IMR-90 (cell line): ENCODE measurements at regions not wholly inside any gene's neighbourhood (a gene's known extent, or its start where the extent isn't known, plus 50 kb on each side); places are given as distances from the start of the nearest gene placed in this dataset.

ENCODE experiments used
- ATAC-seq: fragments of 200-7000 bp; cut with Tn5 transposase; 2 replicates; pipeline ENCODE4 v1.9.1; 2020; ENCODE audit warnings: low read depth, mild to moderate bottlenecking, moderate library complexity
- BruUV-seq: library from RNA; stranded (reverse); fragments of 400-500 nt; replicated peaks from 2 replicates; lab custom pipeline; 2021; lab: Mats Ljungman, UMichigan
- CTCF ChIA-PET: fragments of 300-600 bp; formaldehyde crosslinking; extraction: SDS; loops from one replicate; lab custom pipeline; 2021; ENCODE audit warnings: antibody characterized with exemption; lab: Yijun Ruan, JAX
- POLR2A ChIA-PET: fragments of 300-600 bp; sonication (Branson Sonifier 250); formaldehyde crosslinking; loops from one replicate; lab custom pipeline; 2022; ENCODE audit warnings: antibody characterized with exemption; ENCODE audit not compliant: unreplicated experiment; lab: Charles Lee
- DNase-seq: peaks from one replicate; pipeline ENCODE4 v3.0.0; 2013
- H2AFZ ChIP-seq: replicated peaks from 2 replicates; pipeline ENCODE3; 2013; ENCODE audit warnings: low read length, mild to moderate bottlenecking; ENCODE audit not compliant: poor library complexity
- H2AK5ac ChIP-seq: 2 replicates; pipeline ENCODE4 v1.6.1; 2013; ENCODE audit warnings: low read depth, low read length, inconsistent platforms
- H2AK9ac ChIP-seq: replicated peaks from 2 replicates; pipeline ENCODE3; 2013; ENCODE audit warnings: mild to moderate bottlenecking, low read depth, low read length, moderate library complexity; ENCODE audit not compliant: poor library complexity
- H2BK120ac ChIP-seq: 2 replicates; pipeline ENCODE4 v1.6.1; 2013; ENCODE audit warnings: low read depth, low read length, inconsistent platforms
- H2BK15ac ChIP-seq: 3 replicates; pipeline ENCODE4 v1.6.1; 2013; ENCODE audit warnings: low read depth, low read length, inconsistent platforms
- H2BK20ac ChIP-seq: 2 replicates; pipeline ENCODE4 v1.6.1; 2013; ENCODE audit warnings: low read depth, mild to moderate bottlenecking, inconsistent platforms, low read length, moderate library complexity
- H2BK5ac ChIP-seq: 2 replicates; pipeline ENCODE4 v1.6.1; 2013; ENCODE audit warnings: mild to moderate bottlenecking, low read depth, low read length, inconsistent platforms; ENCODE audit not compliant: poor library complexity, severe bottlenecking
- H3K14ac ChIP-seq: replicated peaks from 2 replicates; pipeline ENCODE4 v1.6.1; 2013; ENCODE audit warnings: low read depth, low read length, inconsistent platforms
- H3K18ac ChIP-seq: 2 replicates; pipeline ENCODE4 v1.6.1; 2013; ENCODE audit warnings: low read depth, low read length, control low read depth
- H3K23ac ChIP-seq: 2 replicates; pipeline ENCODE4 v1.6.1; 2013; ENCODE audit warnings: low read depth, low read length, inconsistent platforms
- H3K27ac ChIP-seq: 2 replicates; pipeline ENCODE4 v1.5.1; 2013; ENCODE audit warnings: mild to moderate bottlenecking, control low read depth, low read length; ENCODE audit not compliant: insufficient read depth
- H3K27me3 ChIP-seq: 2 replicates; pipeline ENCODE4 v1.6.1; 2013; ENCODE audit warnings: low read length; ENCODE audit not compliant: control insufficient read depth, insufficient read depth
- H3K36me3 ChIP-seq: 2 replicates; pipeline ENCODE4 v1.6.1; 2013; ENCODE audit warnings: low read length, mixed read lengths; ENCODE audit not compliant: control insufficient read depth, insufficient read depth
- H3K4ac ChIP-seq: 2 replicates; pipeline ENCODE4 v1.6.1; 2013; ENCODE audit warnings: low read depth, low read length, inconsistent platforms
- H3K4me1 ChIP-seq: 2 replicates; pipeline ENCODE4 v1.6.1; 2013; ENCODE audit warnings: low read length, mixed read lengths; ENCODE audit not compliant: control insufficient read depth, insufficient read depth
- H3K4me2 ChIP-seq: 2 replicates; pipeline ENCODE4 v1.6.1; 2013; ENCODE audit warnings: low read depth, mild to moderate bottlenecking, control low read depth, low read length, moderate library complexity
- H3K4me3 ChIP-seq: 2 replicates; pipeline ENCODE4 v1.5.1; 2013; ENCODE audit warnings: low read depth, mild to moderate bottlenecking, control low read depth, low read length, moderate library complexity; ENCODE audit not compliant: insufficient read depth
- H3K56ac ChIP-seq: 2 replicates; pipeline ENCODE4 v1.6.1; 2013; ENCODE audit warnings: low read length, inconsistent platforms; ENCODE audit not compliant: insufficient read depth; ENCODE audit errors: extremely low read depth
- H3K79me1 ChIP-seq, 2 experiments: 2 replicates each; pipeline ENCODE4 v1.6.1; 2013; ENCODE audit warnings: low read length in 2 of 2, inconsistent platforms in 1 of 2, low read depth in 1 of 2
- H3K9ac ChIP-seq: 2 replicates; pipeline ENCODE4 v1.6.1; 2013; ENCODE audit warnings: low read depth, low read length, control low read depth
- H3K9me1 ChIP-seq: 2 replicates; pipeline ENCODE4 v1.6.1; 2013; ENCODE audit warnings: low read length, inconsistent platforms; ENCODE audit not compliant: insufficient read depth
- H3K9me3 ChIP-seq: 2 replicates; pipeline ENCODE4 v1.6.1; 2013; ENCODE audit warnings: low read length; ENCODE audit not compliant: control insufficient read depth, insufficient read depth
- H4K20me1 ChIP-seq: 2 replicates; pipeline ENCODE4 v1.6.1; 2013; ENCODE audit warnings: low read length, inconsistent platforms; ENCODE audit not compliant: insufficient read depth
- H4K5ac ChIP-seq: 2 replicates; pipeline ENCODE4 v1.6.1; 2013; ENCODE audit warnings: mild to moderate bottlenecking, low read depth, low read length, control low read depth
- H4K8ac ChIP-seq, 2 experiments: 2 replicates each; pipeline ENCODE4 v1.6.1; 2013; ENCODE audit warnings: low read depth in 2 of 2, low read length in 2 of 2, control low read depth in 1 of 2, inconsistent platforms in 1 of 2
- H4K91ac ChIP-seq: 2 replicates; pipeline ENCODE4 v1.6.1; 2013; ENCODE audit warnings: low read depth, low read length, inconsistent platforms; ENCODE audit not compliant: insufficient read depth
- BHLHE40 ChIP-seq: fragments of 150-350 bp; IDR thresholded peaks from 2 replicates; pipeline ENCODE4 v1.6.1; 2016; ENCODE audit warnings: mild to moderate bottlenecking, low read depth, low read length
- CEBPB ChIP-seq: IDR thresholded peaks from 2 replicates; pipeline ENCODE4 v1.6.1; 2012; ENCODE audit warnings: low read depth, low read length, improper control_type of control experiment
- CHD1 ChIP-seq: IDR thresholded peaks from 2 replicates; pipeline ENCODE4 v1.6.1; 2012; ENCODE audit warnings: low read depth, low read length, improper control_type of control experiment
- FOS ChIP-seq: fragments of 150-350 bp; IDR thresholded peaks from 2 replicates; pipeline ENCODE4 v1.6.1; 2016; ENCODE audit warnings: low read depth, low read length
- MAFK ChIP-seq: IDR thresholded peaks from 2 replicates; pipeline ENCODE4 v1.6.1; 2012; ENCODE audit warnings: low read depth, low read length, improper control_type of control experiment
- MAZ ChIP-seq: IDR thresholded peaks from 2 replicates; pipeline ENCODE4 v1.6.1; 2012; ENCODE audit warnings: low read depth, mild to moderate bottlenecking, low read length, improper control_type of control experiment, moderate library complexity, borderline replicate concordance
- MXI1 ChIP-seq: IDR thresholded peaks from 2 replicates; pipeline ENCODE4 v1.6.1; 2012; ENCODE audit warnings: low read depth, mild to moderate bottlenecking, low read length, moderate library complexity, borderline replicate concordance
- POLR2A ChIP-seq: IDR thresholded peaks from 2 replicates; pipeline ENCODE4 v1.6.1; 2012; ENCODE audit warnings: mild to moderate bottlenecking, low read depth, low read length
- RCOR1 ChIP-seq: IDR thresholded peaks from 2 replicates; pipeline ENCODE4 v1.6.1; 2012; ENCODE audit warnings: mild to moderate bottlenecking, low read length, improper control_type of control experiment; ENCODE audit not compliant: insufficient replicate concordance
- RFX5 ChIP-seq: IDR thresholded peaks from 2 replicates; pipeline ENCODE4 v1.8.0; 2012; ENCODE audit warnings: low read depth, mild to moderate bottlenecking, low read length, moderate library complexity
- WGBS, 2 experiments: methylation state at CpG; one replicate each; pipeline versions ENCODE4 v1.1.5 to v1.1.7; 2013; ENCODE audit warnings: missing lambda C conversion rate in 2 of 2; ENCODE audit not compliant: insufficient read length in 1 of 2; ENCODE audit errors: extremely low coverage in 2 of 2; 5-methylcytosine and 5-hydroxymethylcytosine counted together
- dilution Hi-C: fragments of 300-500 bp; cut with HindIII; formaldehyde crosslinking; loops from one replicate; pipeline ENCODE4 v1.14.3; 2018; ENCODE audit warnings: low sequenced_read_pairs; ENCODE audit not compliant: unreplicated experiment
- in situ Hi-C: fragments of 300-500 bp; cut with MboI; formaldehyde crosslinking; loops from 3 replicates; pipeline ENCODE4 v1.14.3; 2019; ENCODE audit warnings: low sequenced_read_pairs, inconsistent platforms, mixed read lengths
- intact Hi-C: fragments of 100-400 bp; cut with micrococcal nuclease; formaldehyde crosslinking; loops from 2 replicates; pipeline ENCODE4 v1.10.0; 2022
- TF ChIP-seq, protein P1 (sequence below): fragments of 150-350 bp; IDR thresholded peaks from 2 replicates; pipeline ENCODE4 v1.6.1; 2016; ENCODE audit warnings: low read depth, mild to moderate bottlenecking, low read length, moderate library complexity, borderline replicate concordance
- TF ChIP-seq, protein P2 (sequence below): conservative IDR thresholded peaks from 2 replicates; pipeline ENCODE4 v1.5.1; 2012; ENCODE audit warnings: mild to moderate bottlenecking, low read depth, low read length, improper control_type of control experiment

DNA sequence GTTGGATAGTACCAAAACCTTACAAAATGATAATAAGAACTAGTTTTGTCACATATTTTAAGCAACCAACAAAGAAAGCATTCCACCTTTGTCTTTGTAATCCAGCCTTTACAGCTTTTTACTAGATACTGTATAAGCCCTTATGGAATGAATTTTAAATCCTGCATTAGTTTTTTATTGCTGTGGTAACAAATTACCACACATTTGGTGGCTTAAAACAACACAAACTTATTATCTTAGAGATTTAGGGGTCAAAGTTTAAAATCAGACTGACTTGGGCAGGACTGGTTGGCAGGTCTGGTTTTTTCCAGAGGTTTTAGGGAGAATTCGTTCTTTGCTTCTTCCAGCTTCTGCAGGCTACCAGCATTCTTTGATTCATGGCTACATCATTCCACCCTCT lies 108.5 kb upstream of the NLGN1 start:
- Histone ChIP-seq H4K20me1 (no peaks in the 10 kb centered on the region), H4K5ac (no peak overlapping the region), H2AFZ (no peak overlapping the region), H4K8ac (no peak overlapping the region), H3K4me1 (no peaks in the 10 kb centered on the region), H3K36me3 (no peaks in the 10 kb centered on the region), H2BK15ac (no peak overlapping the region), H3K79me1 (no peaks in the 10 kb centered on the region), H3K4ac (no peak overlapping the region), H2AK5ac (no peak overlapping the region), H4K91ac (no peak overlapping the region), H3K56ac (no peak overlapping the region), H2BK20ac (no peak overlapping the region), H3K23ac (no peak overlapping the region), H2AK9ac (no peak overlapping the region), H3K4me2 (no peak overlapping the region), H2BK5ac (no peak overlapping the region), H3K27me3 (no peaks in the 10 kb centered on the region), H2BK120ac (no peak overlapping the region), H3K9me3 (no peaks in the 10 kb centered on the region), H3K9me1 (no peaks in the 10 kb centered on the region), H3K14ac (no peak overlapping the region), H3K4me3 (no peak overlapping the region), H3K18ac (no peak overlapping the region), H3K9ac (no peak overlapping the region), H3K27ac (no peak overlapping the region)
- CTCF ChIA-PET, result no interaction called here
- dilution Hi-C loops (no loop called here), in situ Hi-C loops (no loop called here), intact Hi-C loops (no loop called here)
- ATAC-seq, result no peak
- POLR2A ChIA-PET, result no interaction called here
- no CpG with 5 or more reads among the region's 1 CpG for WGBS, 2 experiments
- no peak for DNase-seq
- TF ChIP-seq, protein P1, sequence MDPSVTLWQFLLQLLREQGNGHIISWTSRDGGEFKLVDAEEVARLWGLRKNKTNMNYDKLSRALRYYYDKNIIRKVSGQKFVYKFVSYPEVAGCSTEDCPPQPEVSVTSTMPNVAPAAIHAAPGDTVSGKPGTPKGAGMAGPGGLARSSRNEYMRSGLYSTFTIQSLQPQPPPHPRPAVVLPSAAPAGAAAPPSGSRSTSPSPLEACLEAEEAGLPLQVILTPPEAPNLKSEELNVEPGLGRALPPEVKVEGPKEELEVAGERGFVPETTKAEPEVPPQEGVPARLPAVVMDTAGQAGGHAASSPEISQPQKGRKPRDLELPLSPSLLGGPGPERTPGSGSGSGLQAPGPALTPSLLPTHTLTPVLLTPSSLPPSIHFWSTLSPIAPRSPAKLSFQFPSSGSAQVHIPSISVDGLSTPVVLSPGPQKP, result no peak
- no peak for TF ChIP-seq RFX5
- no peak for TF ChIP-seq RCOR1
- TF ChIP-seq BHLHE40, result no peak
- TF ChIP-seq MXI1, result no peak
- no peak for TF ChIP-seq CEBPB
- TF ChIP-seq CHD1, result no peak
- TF ChIP-seq POLR2A, result no peak
- no peak for TF ChIP-seq FOS
- TF ChIP-seq, protein P2, sequence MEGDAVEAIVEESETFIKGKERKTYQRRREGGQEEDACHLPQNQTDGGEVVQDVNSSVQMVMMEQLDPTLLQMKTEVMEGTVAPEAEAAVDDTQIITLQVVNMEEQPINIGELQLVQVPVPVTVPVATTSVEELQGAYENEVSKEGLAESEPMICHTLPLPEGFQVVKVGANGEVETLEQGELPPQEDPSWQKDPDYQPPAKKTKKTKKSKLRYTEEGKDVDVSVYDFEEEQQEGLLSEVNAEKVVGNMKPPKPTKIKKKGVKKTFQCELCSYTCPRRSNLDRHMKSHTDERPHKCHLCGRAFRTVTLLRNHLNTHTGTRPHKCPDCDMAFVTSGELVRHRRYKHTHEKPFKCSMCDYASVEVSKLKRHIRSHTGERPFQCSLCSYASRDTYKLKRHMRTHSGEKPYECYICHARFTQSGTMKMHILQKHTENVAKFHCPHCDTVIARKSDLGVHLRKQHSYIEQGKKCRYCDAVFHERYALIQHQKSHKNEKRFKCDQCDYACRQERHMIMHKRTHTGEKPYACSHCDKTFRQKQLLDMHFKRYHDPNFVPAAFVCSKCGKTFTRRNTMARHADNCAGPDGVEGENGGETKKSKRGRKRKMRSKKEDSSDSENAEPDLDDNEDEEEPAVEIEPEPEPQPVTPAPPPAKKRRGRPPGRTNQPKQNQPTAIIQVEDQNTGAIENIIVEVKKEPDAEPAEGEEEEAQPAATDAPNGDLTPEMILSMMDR, result no peak
- TF ChIP-seq MAFK, result no peak
- no peak for TF ChIP-seq MAZ
- BruUV-seq, result no TSS peak
